ENCODE measurements at regions not wholly inside any gene's neighbourhood (a gene's known extent, or its start where the extent isn't known, plus 50 kb on each side); places are given as distances from the start of the nearest gene placed in this dataset.

GRCh38 chr9:107792596-107792995 lies 303.0 kb upstream of the KLF4 start:
- Histone ChIP-seq H2BK15ac (ENCODE audit: low read depth, low read length) (no peak overlapping the region), H3K9me1 (ENCODE audit: insufficient read depth, low read length) (no peaks in the 10 kb centered on the region), H3K23ac (ENCODE audit: low read depth, low read length) (no peak overlapping the region), H3K79me1 (ENCODE audit: low read depth in 1 of 2, low read length in 2 of 2) (no peaks in the 10 kb centered on the region), H3K27ac (ENCODE audit: insufficient read depth, low read length) (no peak overlapping the region), H3K9ac (ENCODE audit: low read depth, low read length) (no peak overlapping the region), H3K4me2 (ENCODE audit: low read depth, low read length) (no peak overlapping the region), H3K18ac (ENCODE audit: low read depth, low read length) (no peak overlapping the region), H3K56ac (ENCODE audit: extremely low read depth, insufficient read depth, low read length) (no peak overlapping the region), H2BK20ac (ENCODE audit: low read depth, low read length) (no peak overlapping the region), H3K4me1 (ENCODE audit: control insufficient read depth, insufficient read depth, low read length) (no peaks in the 10 kb centered on the region), H2AFZ (replicated peaks; ENCODE audit: low read length, poor library complexity) (no peak overlapping the region), H3K4me3 (ENCODE audit: insufficient read depth, low read depth, low read length) (no peak overlapping the region), H2BK120ac (ENCODE audit: low read depth, low read length) (no peak overlapping the region), H2AK5ac (ENCODE audit: low read depth, low read length) (no peak overlapping the region), H3K36me3 (ENCODE audit: control insufficient read depth, insufficient read depth, low read length) (no peaks in the 10 kb centered on the region), H3K9me3 (ENCODE audit: control insufficient read depth, insufficient read depth, low read length) (no peaks in the 10 kb centered on the region), H4K20me1 (ENCODE audit: insufficient read depth, low read length) (no peaks in the 10 kb centered on the region), H3K27me3 (ENCODE audit: control insufficient read depth, insufficient read depth, low read length) (no peaks in the 10 kb centered on the region; the same call in none of the 2 replicates), H2BK5ac (ENCODE audit: low read depth, low read length, poor library complexity, severe bottlenecking) (no peak overlapping the region), H3K4ac (ENCODE audit: low read depth, low read length) (no peak overlapping the region), H4K8ac (ENCODE audit: low read depth in 2 of 2, low read length in 2 of 2) (no peak overlapping the region), H3K14ac (replicated peaks; ENCODE audit: low read depth, low read length) (no peak overlapping the region), H4K5ac (ENCODE audit: low read depth, low read length) (no peak overlapping the region), H4K91ac (ENCODE audit: insufficient read depth, low read depth, low read length) (no peak overlapping the region), H2AK9ac (replicated peaks; ENCODE audit: low read depth, low read length, poor library complexity) (no peak overlapping the region)
- TF ChIP-seq POLR2A (IDR thresholded peaks at IDR 0.05; ENCODE audit: low read depth, low read length) (no peak), MAFK (IDR thresholded peaks at IDR 0.05; ENCODE audit: low read depth, low read length) (no peak), BHLHE40 (IDR thresholded peaks at IDR 0.05; ENCODE audit: low read depth, low read length) (no peak), MAZ (IDR thresholded peaks at IDR 0.05; ENCODE audit: borderline replicate concordance, low read depth, low read length) (no peak), CHD1 (IDR thresholded peaks at IDR 0.05; ENCODE audit: low read depth, low read length) (no peak), FOS (IDR thresholded peaks at IDR 0.05; ENCODE audit: low read depth, low read length) (no peak), RFX5 (IDR thresholded peaks at IDR 0.05; ENCODE audit: low read depth, low read length) (no peak), CEBPB (IDR thresholded peaks at IDR 0.05; ENCODE audit: low read depth, low read length) (no peak), NFE2L2 (IDR thresholded peaks at IDR 0.05; ENCODE audit: low read depth, low read length) (no peak), RCOR1 (IDR thresholded peaks at IDR 0.05; ENCODE audit: insufficient replicate concordance, low read length) (no peak), RAD21 (IDR thresholded peaks at IDR 0.05; ENCODE audit: low read length) (no peak), SMC3 (IDR thresholded peaks at IDR 0.05; ENCODE audit: low read depth, low read length) (no peak), MXI1 (IDR thresholded peaks at IDR 0.05; ENCODE audit: borderline replicate concordance, low read depth, low read length) (no peak), CTCF (conservative IDR thresholded peaks at IDR 0.05; ENCODE audit: low read depth, low read length) (no peak)
- TF ChIP-seq, protein P1, sequence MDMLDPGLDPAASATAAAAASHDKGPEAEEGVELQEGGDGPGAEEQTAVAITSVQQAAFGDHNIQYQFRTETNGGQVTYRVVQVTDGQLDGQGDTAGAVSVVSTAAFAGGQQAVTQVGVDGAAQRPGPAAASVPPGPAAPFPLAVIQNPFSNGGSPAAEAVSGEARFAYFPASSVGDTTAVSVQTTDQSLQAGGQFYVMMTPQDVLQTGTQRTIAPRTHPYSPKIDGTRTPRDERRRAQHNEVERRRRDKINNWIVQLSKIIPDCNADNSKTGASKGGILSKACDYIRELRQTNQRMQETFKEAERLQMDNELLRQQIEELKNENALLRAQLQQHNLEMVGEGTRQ (IDR thresholded peaks at IDR 0.05; ENCODE audit: low read depth, low read length), result no peak
- TF ChIP-seq, protein P2, sequence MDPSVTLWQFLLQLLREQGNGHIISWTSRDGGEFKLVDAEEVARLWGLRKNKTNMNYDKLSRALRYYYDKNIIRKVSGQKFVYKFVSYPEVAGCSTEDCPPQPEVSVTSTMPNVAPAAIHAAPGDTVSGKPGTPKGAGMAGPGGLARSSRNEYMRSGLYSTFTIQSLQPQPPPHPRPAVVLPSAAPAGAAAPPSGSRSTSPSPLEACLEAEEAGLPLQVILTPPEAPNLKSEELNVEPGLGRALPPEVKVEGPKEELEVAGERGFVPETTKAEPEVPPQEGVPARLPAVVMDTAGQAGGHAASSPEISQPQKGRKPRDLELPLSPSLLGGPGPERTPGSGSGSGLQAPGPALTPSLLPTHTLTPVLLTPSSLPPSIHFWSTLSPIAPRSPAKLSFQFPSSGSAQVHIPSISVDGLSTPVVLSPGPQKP (IDR thresholded peaks at IDR 0.05; ENCODE audit: borderline replicate concordance, low read depth, low read length), result no peak
- intact Hi-C loops (cut with micrococcal nuclease) (no loop called here), in situ Hi-C loops (cut with MboI; ENCODE audit: low sequenced_read_pairs) (no loop called here), dilution Hi-C loops (cut with HindIII; ENCODE audit: low sequenced_read_pairs, unreplicated experiment) (no loop called here)
- DNase-seq (no peak), ATAC-seq (ENCODE audit: low read depth) (no peak)
- POLR2A ChIA-PET (ENCODE audit: unreplicated experiment), result no interaction called here
- CTCF ChIA-PET, result interaction anchor here (0.6 kb wide), 1 partner anchor 61 kb away, joined by 3 read pairs; no protein-coding TSS in a partner anchor
- no TSS peak for BruUV-seq (replicated peaks)
- no CpG with 5 or more reads among the region's 1 CpG for WGBS, 2 experiments (ENCODE audit: extremely low coverage in 2 of 2, insufficient read length in 1 of 2)
